Astrocyte (in vitro differentiated cells and primary cell): ENCODE measurements at regions not wholly inside any gene's neighbourhood (a gene's known extent, or its start where the extent isn't known, plus 50 kb on each side); places are given as distances from the start of the nearest gene placed in this dataset.

Source experiments
- DNase-seq: peaks from one replicate; pipeline ENCODE4 v3.0.0-alpha.2; 2010; ENCODE audit warnings: low read depth
- FAIRE-seq: peaks from 2 replicates; lab custom pipeline; 2011; peaks lifted over from hg19 to GRCh38; lab: Jason Lieb, UNC
- H2AFZ ChIP-seq: 2 replicates; pipeline ENCODE4 v1.6.0; 2012; ENCODE audit warnings: low read depth, low read length, inconsistent platforms
- H3K27ac ChIP-seq: 2 replicates; pipeline ENCODE4 v1.5.1; 2011; ENCODE audit warnings: low read depth, low read length, inconsistent platforms
- H3K27me3 ChIP-seq: 2 replicates; pipeline ENCODE4 v1.6.0; 2011; ENCODE audit warnings: low read length, inconsistent platforms; ENCODE audit not compliant: insufficient read depth
- H3K36me3 ChIP-seq: 2 replicates; pipeline ENCODE4 v1.5.1; 2011; ENCODE audit warnings: low read length, inconsistent platforms; ENCODE audit not compliant: insufficient read depth
- H3K4me1 ChIP-seq: 2 replicates; pipeline ENCODE4 v1.5.1; 2011; ENCODE audit warnings: low read length, inconsistent platforms; ENCODE audit not compliant: insufficient read depth
- H3K4me2 ChIP-seq: 2 replicates; pipeline ENCODE4 v1.6.0; 2012; ENCODE audit warnings: low read length, inconsistent platforms
- H3K4me3 ChIP-seq: 2 replicates; pipeline ENCODE4 v1.5.1; 2011; ENCODE audit warnings: low read depth, mild to moderate bottlenecking, low read length, inconsistent platforms; ENCODE audit not compliant: insufficient read depth
- H3K79me2 ChIP-seq: 2 replicates; pipeline ENCODE4 v1.6.0; 2012; ENCODE audit warnings: mild to moderate bottlenecking, low read length, inconsistent platforms; ENCODE audit not compliant: insufficient read depth
- H3K9ac ChIP-seq: 2 replicates; pipeline ENCODE4 v1.6.0; 2012; ENCODE audit warnings: mild to moderate bottlenecking, low read length, inconsistent platforms
- H3K9me3 ChIP-seq: 2 replicates; pipeline ENCODE4 v1.5.1; 2012; ENCODE audit warnings: low read depth, mild to moderate bottlenecking, low read length, inconsistent platforms; ENCODE audit not compliant: insufficient read depth
- H4K20me1 ChIP-seq: 2 replicates; pipeline ENCODE4 v1.6.0; 2012; ENCODE audit warnings: low read length, inconsistent platforms; ENCODE audit not compliant: insufficient read depth
- H3K27ac Mint-ChIP-seq: one replicate; pipeline ENCODE4 v1.8.0; 2021; ENCODE audit warnings: mild to moderate bottlenecking, mixed read lengths; ENCODE audit not compliant: unreplicated experiment
- H3K27me3 Mint-ChIP-seq: one replicate; pipeline ENCODE4 v1.8.0; 2021; ENCODE audit warnings: low read depth, mixed read lengths; ENCODE audit not compliant: unreplicated experiment
- H3K36me3 Mint-ChIP-seq: one replicate; pipeline ENCODE4 v1.8.0; 2021; ENCODE audit warnings: low read depth, mixed read lengths; ENCODE audit not compliant: unreplicated experiment
- H3K4me1 Mint-ChIP-seq: one replicate; pipeline ENCODE4 v1.8.0; 2021; ENCODE audit warnings: low read depth, mixed read lengths; ENCODE audit not compliant: unreplicated experiment
- H3K4me3 Mint-ChIP-seq: one replicate; pipeline ENCODE4 v1.8.0; 2021; ENCODE audit warnings: mild to moderate bottlenecking, moderate library complexity, mixed read lengths; ENCODE audit not compliant: unreplicated experiment
- H3K9me3 Mint-ChIP-seq: one replicate; pipeline ENCODE4 v1.8.0; 2021; ENCODE audit warnings: mild to moderate bottlenecking, mixed read lengths; ENCODE audit not compliant: unreplicated experiment
- EZH2 ChIP-seq: IDR thresholded peaks from 2 replicates; pipeline ENCODE4 v1.6.1; 2012; ENCODE audit warnings: mild to moderate bottlenecking, low read length, inconsistent platforms; ENCODE audit not compliant: insufficient read depth
- TF ChIP-seq, protein P1 (sequence below): IDR thresholded peaks from 2 replicates; pipeline ENCODE4 v1.5.1; 2011; ENCODE audit warnings: low read depth, mild to moderate bottlenecking, inconsistent platforms, low read length, moderate library complexity; ENCODE audit not compliant: insufficient read depth

DNA sequence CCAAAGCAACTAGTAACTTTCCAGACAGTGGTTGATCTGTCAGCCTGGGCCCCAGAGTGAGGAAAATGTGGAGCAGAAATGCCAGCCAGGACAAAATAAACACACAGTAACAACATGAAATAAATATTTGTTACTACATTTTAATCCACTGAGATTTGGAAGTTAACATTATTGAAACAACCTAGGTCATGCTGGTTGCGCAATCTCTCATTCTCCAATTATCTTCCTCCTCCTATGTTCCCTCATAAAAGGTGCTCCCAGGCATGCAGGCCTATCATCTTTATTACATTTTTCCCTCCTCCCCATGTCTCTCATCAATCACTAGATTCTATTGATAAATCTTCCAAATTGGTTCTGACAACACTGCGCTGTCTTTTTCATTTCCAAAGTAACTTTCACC, 363.1 kb downstream of the HINT1 start:
- FAIRE-seq (no peak), DNase-seq (no peak)
- Mint-ChIP-seq H3K27ac (no peak overlapping the region), H3K4me3 (no peak overlapping the region), H3K27me3 (no peaks in the 10 kb centered on the region), H3K9me3 (peaks cover 5% of the 10 kb centered on the region), H3K36me3 (no peaks in the 10 kb centered on the region), H3K4me1 (no peaks in the 10 kb centered on the region)
- no peak overlapping the region for H2AFZ ChIP-seq
- no peaks in the 10 kb centered on the region for H3K27me3 ChIP-seq
- H3K9me3 ChIP-seq, result no peaks in the 10 kb centered on the region
- H3K9ac ChIP-seq, result no peak overlapping the region
- TF ChIP-seq EZH2, result no peak
- TF ChIP-seq, protein P1, sequence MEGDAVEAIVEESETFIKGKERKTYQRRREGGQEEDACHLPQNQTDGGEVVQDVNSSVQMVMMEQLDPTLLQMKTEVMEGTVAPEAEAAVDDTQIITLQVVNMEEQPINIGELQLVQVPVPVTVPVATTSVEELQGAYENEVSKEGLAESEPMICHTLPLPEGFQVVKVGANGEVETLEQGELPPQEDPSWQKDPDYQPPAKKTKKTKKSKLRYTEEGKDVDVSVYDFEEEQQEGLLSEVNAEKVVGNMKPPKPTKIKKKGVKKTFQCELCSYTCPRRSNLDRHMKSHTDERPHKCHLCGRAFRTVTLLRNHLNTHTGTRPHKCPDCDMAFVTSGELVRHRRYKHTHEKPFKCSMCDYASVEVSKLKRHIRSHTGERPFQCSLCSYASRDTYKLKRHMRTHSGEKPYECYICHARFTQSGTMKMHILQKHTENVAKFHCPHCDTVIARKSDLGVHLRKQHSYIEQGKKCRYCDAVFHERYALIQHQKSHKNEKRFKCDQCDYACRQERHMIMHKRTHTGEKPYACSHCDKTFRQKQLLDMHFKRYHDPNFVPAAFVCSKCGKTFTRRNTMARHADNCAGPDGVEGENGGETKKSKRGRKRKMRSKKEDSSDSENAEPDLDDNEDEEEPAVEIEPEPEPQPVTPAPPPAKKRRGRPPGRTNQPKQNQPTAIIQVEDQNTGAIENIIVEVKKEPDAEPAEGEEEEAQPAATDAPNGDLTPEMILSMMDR, result no peak
- H4K20me1 ChIP-seq, result no peaks in the 10 kb centered on the region
- H3K79me2 ChIP-seq, result no peaks in the 10 kb centered on the region
- H3K27ac ChIP-seq, result no peak overlapping the region
- H3K4me3 ChIP-seq, result no peak overlapping the region
- no peaks in the 10 kb centered on the region for H3K4me1 ChIP-seq
- no peak overlapping the region for H3K4me2 ChIP-seq
- no peaks in the 10 kb centered on the region for H3K36me3 ChIP-seq

DNA sequence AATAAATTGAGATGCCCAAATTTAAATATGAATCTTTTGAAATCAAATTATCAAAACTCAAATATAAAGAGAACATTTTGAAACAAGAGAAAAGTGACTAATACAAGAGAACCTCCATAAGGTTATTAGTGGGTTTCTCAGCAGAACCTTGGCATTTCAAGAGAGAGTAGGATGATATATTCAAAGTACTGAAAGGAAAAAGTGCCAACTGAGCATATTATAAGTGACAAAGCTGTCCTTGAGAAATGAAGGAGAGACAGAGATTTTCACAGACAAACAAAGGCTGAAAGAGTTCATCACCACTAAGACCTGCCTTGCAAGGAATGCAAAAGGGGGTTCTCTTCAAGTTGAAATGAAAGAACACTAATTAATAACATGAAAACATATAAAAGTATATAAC, 366.0 kb downstream of the HINT1 start:
- Histone ChIP-seq H3K79me2 (no peaks in the 10 kb centered on the region), H3K4me2 (no peak overlapping the region), H3K4me1 (no peaks in the 10 kb centered on the region), H3K36me3 (no peaks in the 10 kb centered on the region), H3K27me3 (no peaks in the 10 kb centered on the region), H2AFZ (no peak overlapping the region), H4K20me1 (no peaks in the 10 kb centered on the region), H3K4me3 (no peak overlapping the region), H3K9ac (no peak overlapping the region), H3K9me3 (no peaks in the 10 kb centered on the region), H3K27ac (no peak overlapping the region)
- Mint-ChIP-seq H3K4me1 (no peaks in the 10 kb centered on the region), H3K9me3 (peaks cover 5% of the 10 kb centered on the region), H3K27me3 (no peaks in the 10 kb centered on the region), H3K4me3 (no peak overlapping the region), H3K36me3 (no peaks in the 10 kb centered on the region), H3K27ac (no peak overlapping the region)
- DNase-seq, result no peak
- no peak for FAIRE-seq
- no peak for TF ChIP-seq EZH2
- TF ChIP-seq, protein P1, result no peak

GRCh38 chr5:130797303-130797702, 367.8 kb downstream of the HINT1 start:
- Mint-ChIP-seq H3K36me3 (no peaks in the 10 kb centered on the region), H3K4me3 (no peak overlapping the region), H3K4me1 (no peaks in the 10 kb centered on the region), H3K9me3 (peaks cover 5% of the 10 kb centered on the region), H3K27ac (no peak overlapping the region), H3K27me3 (no peaks in the 10 kb centered on the region)
- no peaks in the 10 kb centered on the region for H3K27me3 ChIP-seq
- H3K4me2 ChIP-seq, result no peak overlapping the region
- no peaks in the 10 kb centered on the region for H3K4me1 ChIP-seq
- H3K79me2 ChIP-seq, result no peaks in the 10 kb centered on the region
- TF ChIP-seq, protein P1, result no peak
- no peak for TF ChIP-seq EZH2
- no peak for DNase-seq
- H3K9ac ChIP-seq, result no peak overlapping the region
- H3K27ac ChIP-seq, result no peak overlapping the region
- no peak for FAIRE-seq
- no peak overlapping the region for H2AFZ ChIP-seq
- H4K20me1 ChIP-seq, result no peaks in the 10 kb centered on the region
- no peaks in the 10 kb centered on the region for H3K36me3 ChIP-seq
- H3K9me3 ChIP-seq, result no peaks in the 10 kb centered on the region
- H3K4me3 ChIP-seq, result no peak overlapping the region
